DMS79 treated with DMSO at 0.1 percent for 48 hours (cell line): ENCODE measurements at regions not wholly inside any gene's neighbourhood (a gene's known extent, or its start where the extent isn't known, plus 50 kb on each side); places are given as distances from the start of the nearest gene placed in this dataset.
"Not testable (repeated sequence)": the region's sequence is repeated elsewhere in the genome, so short reads cannot be mapped to it uniquely, and the experiment has no call there.

Experiments used
- DNase-seq: peaks from one replicate; lab custom pipeline; 2025; lab: John Stamatoyannopoulos, UW

DNA sequence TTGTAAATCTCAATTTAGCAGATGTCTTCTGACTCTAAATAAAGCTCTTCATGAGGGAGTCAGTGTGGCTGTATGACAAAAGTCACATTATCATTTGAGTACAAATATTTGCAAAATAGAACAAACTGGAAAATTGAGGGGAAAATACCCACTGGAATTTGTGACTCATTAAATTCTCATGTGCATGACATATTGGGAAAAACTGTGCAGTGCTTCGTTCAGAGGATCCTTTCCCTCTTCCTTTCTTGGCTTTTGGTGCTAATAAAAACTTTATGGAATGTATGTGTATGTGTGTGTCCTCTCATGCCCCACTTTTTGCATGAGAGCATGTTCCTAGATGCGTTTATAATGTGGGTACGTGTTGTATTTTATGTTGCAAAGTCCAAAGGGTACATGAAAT is 267.8 kb downstream of the KTN1 start:
- DNase-seq = no peak

DNA sequence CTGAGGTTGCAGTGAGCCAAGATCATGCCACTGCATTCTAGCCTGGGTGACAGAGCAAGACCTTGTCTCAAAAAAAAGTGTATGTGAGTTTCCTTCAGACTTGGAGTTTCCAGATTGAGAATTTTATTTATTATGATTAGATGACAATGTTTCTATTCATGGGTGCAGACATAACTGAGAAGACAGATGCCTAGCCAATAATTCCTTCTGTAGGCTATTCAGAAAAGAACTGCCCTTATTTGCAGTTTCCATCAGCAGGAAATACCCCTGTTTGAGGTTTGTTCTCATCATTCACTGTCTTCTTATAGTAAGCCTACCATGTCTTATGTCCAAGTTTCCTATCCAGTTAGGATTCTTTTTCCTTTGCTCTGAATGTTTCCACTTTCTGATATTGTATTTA is 269.0 kb downstream of the KTN1 start:
- DNase-seq = no peak

DNA sequence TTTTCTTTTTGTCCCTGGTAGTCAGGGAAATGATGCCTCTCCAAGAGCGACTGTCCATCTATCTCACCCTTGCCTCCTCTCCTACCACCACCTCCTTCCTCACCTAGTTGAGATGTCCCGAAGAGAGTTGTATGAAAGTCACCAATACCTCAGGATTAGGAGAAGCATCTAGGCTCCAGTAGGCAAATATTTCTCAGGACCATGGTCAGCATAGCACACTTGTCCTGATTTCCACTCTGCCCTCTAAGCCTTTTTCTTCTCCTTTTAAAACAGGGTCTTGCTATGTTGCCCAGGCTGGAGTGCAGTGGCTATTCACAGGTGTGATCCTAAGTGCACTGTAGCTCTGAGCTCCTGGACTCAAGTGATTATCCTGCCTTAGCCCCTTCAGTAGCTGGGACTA is 268.4 kb upstream of the PELI2 start:
- no peak for DNase-seq

DNA sequence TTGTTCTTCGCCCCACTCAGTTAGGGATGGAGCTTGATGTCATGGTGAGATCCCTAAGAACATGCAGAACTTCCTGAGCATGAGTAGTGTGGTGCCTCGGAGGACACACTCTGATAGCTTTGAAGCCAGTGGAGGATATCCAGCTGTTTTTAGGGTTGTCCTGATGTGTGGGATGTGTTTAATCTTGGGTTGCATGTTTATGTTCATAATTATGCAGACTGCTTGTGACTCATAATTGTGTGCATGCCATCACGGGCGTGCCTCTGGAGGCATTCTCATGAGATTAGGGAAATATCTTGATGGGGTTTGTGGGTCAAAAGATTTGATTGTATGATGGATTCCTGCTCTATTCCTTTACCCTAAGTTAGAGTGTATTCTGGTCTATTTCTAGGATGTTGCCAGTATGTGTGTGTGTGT is 267.4 kb upstream of the PELI2 start:
- no peak for DNase-seq

DNA sequence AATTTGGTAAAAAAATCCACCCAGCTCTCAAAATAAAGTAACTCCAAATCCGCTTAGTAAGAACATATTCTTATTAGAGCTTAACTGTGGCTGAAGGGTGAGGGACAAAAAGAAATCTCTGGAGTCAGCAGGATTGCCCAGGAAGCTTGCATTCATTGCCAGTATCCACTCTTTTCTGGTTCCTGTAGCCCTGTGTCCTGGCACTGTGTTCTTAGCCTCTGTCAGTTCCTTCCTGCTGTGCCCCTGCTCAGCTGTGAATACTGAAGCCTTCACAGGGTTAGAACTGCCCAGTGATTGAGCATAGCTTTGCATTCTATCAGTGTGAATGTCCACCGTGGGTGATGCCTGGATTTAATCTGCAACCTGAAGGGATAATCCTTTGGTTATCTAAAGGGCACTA is 266.9 kb upstream of the PELI2 start:
- no peak for DNase-seq

DNA sequence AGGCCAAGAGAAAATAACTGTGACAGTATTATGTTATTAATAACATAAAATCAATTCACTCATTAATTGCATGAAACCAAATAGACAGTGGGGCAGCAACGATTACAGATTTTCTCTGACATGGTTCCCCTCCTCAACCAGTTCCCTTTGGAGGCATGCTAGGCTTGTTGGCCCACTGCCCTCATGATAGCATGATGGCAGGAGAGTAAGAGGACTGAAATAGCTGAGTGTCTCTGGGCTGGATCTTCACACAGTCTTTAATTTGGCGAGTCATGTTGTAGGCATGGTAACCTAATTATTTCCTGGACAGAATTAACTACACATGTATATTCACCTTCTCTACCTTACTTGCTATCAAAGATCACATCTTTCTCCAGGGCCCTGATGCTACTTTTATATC is 266.2 kb upstream of the PELI2 start:
- DNase-seq = no peak

DNA sequence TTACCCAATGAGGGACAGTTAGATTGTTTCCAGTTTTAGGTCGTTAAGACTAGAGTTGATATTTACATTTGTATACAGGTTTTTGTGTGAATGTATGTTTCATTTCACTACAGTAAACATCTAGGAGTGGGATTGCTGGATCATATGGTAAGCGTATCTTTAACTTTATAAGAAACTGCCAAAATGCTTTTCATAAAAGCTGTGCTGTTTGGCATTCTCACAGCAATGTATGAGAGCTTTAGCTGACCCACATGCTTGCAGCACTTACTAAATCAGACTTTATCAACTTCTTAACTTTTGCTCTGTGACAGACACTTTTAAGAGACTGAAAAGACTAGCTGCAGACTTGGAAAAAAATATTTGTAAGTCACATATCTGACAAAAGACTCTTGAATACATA is 262.5 kb upstream of the PELI2 start:
- DNase-seq = no peak

DNA sequence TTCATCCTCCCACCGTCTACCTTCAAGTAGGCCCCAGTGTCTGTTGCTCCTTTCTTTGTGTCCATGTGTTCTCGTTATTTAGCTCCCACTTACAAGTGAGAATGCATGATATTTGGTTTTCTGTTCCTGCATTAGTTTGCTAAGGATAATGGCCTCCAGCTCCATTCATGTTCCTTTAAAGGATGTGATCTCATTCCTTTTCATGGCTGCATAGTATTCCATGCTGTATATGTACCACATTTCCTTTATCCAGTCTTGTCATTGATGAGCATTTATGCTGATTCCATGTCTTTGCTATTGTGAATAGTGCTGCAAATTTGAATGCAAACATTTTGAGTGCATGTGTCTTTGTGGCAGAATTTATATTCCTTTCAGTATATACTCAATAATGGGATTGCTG is 259.6 kb upstream of the PELI2 start:
- no peak for DNase-seq

DNA sequence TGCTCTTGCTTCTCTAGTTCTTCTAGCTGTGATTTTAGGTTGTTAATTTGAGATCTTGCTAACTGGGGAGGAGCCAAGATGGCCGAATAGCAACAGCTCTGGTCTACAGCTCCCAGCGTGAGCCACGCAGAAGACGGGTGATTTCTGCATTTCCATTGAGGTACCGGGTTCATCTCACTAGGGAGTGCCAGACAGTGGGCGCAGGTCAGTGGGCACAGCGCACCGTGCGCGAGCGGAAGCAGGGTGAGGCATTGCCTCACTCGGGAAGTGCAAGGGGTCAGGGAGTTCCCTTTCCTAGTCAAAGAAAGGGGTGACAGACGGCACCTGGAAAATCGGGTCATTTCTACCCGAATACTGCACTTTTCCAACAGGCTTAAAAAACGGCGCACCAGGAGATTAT is 256.6 kb upstream of the PELI2 start:
- DNase-seq = not testable (repeated sequence)

DNA sequence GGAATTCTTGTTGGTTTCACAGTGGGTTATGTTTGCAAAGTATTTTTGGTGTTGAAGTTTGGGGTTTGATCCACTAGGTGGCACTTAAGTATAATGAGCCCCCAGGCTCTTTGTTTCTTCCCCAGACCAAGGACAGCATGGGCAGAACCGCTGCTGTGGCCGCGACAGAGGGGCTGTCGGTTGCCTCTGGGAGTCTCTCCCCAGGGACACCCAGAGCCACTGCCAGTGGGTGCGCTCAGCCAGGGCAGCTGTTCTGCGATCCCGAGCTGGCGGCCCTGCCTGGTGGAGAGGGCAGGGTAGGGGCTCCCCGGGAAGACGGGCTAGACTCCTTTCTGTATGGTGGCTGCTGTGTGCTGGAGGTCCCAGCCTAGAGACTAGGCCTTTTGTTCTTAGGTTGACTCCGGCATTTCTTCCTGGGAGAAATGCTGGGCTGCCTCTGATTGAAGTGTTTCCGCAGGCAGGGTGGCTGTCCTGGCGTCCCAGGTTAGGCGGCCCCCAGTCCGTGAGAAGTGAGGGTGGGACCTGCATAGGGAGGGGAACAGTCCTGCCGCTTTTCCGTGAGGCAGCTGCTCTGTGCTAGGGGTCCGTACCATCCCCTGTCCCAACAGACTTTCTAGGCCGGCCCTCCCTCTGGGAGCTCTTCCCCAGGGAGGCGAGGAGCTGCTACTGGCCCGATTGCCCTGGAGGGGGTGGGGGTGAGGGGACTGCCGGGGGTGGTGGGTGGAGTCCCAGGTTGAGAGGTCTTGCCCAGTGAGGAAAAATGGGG is 253.1 kb upstream of the PELI2 start:
- no peak for DNase-seq

DNA sequence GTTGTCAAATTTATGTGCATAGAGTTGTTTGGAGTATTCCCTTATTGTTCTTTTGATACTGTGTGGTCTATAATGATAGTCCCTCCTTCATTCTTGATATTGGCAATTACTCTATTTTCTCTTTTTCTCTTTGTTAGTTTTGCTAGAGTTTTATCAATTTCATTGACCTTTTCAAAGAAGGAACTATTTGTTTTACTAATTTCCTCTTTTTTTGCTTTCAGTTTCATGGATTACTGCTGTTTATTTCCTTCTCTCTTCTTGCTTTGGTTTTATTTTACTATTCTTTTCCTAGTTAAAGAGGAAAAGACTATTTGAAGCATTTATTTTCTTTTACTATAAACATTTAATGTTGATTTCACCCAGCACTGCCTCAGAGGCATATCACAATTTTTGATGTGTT is 250.9 kb upstream of the PELI2 start:
- DNase-seq = no peak

DNA sequence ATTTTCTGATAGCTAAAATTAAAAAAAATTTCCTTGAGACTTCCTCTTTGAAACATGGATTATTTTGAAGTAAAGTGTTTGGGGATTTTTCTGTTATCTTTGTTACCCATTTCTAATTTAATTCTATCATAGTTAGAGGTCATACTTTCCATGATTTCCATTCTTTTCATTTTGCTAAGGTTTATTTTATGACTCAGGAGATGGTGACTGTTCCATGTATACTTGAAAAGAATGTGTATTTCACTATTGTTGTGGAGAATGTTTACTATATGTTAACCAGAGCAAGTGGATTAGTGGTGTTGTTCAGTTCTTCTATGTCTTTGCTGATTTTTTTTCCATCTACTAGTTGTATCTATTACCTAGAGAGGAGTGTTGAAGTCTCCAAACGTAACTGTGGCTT is 250.5 kb upstream of the PELI2 start:
- DNase-seq = no peak

DNA sequence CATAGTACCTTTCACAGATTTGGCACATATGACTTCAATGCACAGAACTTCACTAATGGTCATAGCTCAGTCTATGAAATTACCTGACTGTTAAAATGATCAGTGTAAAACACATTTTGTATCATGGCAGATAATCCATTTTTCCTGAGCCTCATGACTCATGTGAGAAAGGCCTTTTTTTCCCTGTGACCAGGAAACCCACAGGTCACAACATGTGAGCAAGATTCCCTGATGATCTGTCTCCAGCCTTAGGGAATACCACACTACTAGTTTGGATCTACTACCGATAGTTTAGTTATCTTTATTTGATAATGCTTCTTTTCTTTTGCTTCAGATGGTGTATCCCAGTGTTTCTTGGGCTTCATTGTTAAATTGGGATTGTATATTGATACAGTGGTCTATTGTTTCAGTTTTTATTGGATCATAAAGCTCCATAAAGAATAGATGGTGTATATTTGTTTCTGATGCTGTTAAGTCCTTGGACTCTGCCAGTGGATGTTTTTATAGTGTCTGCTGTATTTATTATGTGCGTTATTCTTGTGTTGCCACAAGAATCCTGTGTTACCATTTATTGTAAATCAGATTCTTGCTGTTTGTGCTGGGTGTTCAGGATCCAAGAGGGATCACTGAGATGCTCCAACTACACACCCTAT is 248.7 kb upstream of the PELI2 start:
- DNase-seq = no peak

DNA sequence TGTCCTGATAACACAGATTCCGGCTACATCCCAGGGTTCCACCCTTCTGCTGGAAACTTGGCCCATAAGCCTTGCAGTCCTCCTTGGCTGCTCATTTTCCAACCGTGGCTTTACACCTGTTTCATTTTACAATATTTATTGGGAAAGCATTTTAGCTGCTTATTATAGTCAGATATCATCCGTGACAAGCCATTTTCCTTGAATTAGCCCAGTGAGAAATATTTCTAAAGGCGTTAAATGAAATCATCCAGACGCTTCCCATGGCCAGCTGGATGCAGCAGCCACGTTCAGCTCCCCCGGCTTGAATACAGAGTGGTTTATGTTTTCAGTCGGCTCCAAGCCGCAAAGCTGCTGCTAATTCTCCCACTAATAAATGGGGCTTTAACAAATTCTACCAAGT is 245.0 kb upstream of the PELI2 start:
- peak; percentile 76 for DNase-seq

DNA sequence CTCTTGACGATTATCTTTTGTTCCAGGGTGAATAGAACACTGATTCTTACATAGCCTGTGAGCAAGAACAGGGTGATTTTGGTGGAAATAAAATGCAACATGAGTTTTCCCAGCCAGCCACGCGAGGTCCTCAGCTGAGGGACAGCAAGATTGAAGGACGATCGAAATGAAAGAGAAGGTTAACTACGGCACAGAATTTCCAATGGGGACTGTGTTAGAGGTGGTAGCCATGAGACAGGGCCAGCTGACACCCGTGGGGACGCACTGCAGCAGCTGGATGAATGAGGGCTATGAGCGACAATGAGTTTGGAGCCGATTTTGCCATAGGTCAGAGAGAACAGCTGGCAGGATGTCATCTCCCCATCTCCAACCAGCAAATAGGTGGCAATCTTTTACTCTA is 243.4 kb upstream of the PELI2 start:
- no peak for DNase-seq

DNA sequence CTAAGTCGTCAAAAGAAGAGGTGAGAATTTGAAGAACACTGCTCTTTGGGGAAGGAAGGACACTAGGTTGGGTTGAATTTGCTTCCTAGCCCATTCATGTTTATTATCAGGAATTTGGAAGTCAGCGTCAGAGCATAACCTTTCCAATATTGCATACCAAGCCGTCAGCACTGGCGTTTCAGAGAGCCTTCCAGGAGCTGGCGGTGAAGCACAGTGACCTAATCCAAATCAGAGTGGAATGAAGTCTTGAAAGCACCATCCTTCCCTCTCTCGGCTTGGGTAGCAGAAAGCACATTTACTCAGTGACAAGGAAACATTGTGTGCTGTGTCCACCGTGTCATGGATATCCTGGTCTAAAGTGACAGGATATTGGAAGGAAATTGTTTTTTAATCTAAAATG is 240.3 kb upstream of the PELI2 start:
- DNase-seq = no peak

DNA sequence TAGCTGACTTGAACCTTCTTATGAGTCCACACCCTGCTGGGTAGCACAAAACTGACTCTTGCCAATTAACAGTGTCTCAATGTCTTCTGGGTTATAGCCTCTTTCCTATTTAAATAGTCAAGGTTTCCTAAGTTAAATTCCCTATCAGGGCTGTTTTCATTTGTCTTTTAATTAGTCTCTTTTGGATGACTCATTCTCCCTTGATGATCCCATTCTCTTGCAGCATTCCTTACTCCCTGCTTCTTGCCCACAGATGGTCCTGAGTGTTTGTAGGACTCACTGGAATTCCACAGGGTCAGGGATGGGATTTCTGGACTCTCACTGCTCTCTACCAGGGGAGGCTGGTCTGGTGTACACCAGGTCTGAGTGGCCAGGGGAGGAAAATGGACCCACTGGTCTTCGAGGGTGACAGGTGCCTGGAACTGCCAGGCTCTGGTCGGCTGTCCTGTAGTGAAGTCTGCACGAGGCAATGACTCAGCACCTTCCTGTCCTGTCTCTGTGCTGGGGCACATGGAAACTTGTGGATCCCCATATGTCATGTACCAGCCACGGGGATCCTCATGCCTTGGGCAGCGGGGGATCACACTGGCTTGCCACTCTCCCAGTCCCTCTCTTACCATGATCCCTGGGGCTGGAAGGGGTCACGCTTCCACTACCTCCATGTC is 236.5 kb upstream of the PELI2 start:
- no peak for DNase-seq

DNA sequence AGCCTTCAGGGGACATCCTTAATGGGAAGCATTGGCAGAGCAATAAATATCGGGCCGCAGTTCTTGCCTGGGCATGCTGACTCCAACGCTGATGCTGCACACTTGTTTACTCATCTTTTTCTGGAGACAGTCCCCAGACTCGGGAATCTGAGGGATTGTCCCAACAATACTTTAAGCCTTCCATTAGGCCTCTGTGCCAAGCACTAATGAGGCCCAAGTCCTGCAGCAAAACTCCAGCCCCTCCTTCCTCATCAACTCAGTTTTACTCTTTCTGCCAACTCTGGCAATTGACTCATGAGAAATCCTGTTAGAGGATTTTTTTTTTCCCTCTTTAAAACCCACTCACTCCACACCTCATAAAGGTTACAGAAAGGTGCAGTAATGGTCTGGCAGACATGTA is 233.4 kb upstream of the PELI2 start:
- peak; percentile 98 for DNase-seq

DNA sequence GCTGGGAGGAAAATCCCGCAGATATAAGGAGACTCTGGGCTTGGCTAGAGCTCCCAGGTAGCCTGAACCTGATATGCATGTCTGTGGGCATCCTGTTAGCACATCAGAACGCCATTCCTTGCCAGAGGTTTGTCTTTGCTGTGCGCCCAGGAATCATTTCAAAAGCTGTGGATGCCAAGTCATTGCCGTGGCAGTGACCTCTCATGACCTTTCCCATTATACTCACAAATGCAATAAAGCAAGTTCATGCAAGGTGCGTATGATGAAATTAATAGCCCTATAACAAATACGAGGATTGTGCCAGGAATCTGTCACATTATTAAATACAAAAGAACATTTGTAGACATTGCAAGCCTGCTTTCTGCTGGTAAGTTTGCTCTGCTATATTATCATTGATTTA is 229.1 kb upstream of the PELI2 start:
- DNase-seq = peak; percentile 97

DNA sequence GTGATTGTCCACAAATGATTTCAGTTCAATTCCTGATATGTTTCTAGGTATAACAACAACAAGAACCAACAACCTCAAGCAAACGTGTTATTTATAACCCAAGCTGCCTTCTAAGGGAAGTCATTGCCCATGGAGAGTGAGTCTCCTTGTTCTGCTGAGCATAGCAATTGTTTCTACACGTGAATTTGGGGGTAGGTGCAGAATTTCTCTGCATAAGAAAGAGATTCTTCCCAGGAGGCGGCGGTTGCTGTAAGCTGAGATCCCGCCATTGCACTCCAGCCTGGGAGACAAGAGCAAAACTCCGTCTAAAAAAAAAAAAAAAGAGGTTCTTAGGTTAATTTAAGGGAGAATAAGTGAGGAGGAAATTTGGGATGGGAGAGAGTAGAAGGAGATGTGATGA is 226.5 kb upstream of the PELI2 start:
- DNase-seq = no peak

DNA sequence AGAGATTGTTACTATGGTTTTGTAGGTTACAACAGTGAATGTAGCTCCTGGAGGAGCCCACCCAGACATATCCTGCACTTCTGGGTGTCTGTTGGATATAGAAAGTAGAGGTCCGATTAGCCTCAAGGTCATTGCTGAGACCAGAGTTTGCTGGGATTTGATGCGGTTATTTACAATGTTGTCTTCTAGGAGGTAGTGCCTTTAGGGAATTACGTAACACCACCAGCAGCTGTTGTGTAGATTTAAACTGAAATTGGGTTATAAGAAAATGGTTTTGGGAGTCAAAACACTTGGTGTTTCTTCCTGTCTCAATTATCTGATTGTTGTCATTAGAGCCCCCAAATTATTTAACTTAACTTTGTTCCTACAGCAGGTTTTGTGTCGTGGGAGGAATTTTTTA is 225.3 kb upstream of the PELI2 start:
- DNase-seq = no peak

DNA sequence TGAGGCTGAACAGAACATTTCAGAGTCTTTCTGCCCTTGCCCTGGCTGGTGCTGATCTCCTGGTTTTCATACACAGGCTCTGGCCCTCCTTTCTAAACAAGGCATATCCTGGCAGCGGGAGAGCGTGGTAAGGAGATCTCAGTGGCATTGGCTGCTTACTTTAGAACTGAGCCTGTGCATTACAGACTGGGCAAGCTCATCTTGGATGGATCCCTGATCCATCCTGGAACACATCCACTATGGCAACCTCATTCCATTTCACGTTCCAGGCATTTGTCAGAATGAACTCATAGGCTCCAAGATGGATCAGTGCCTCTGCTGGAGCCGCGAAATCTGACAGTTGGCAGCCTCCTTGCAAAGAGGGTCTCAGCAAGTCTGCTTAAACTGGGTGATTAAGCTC is 224.5 kb upstream of the PELI2 start:
- no peak for DNase-seq

DNA sequence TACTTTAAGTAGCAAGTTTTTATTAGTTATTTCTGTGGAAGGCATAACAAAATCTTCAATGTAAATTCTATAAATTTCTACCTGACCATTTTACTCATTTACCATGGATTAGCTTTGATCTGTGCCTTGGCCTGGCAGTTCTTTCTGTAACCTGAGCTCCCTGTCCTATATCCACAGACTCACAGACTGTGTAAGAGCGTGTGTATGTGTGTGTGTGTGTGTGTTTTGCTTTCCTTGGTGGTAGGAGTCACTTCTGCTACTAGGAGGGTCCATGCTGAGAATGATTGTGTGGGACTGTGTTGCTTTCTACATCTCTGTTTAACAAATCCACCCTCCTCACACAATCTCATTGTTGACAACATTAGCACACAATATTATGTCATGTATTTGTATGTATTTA is 221.2 kb upstream of the PELI2 start:
- no peak for DNase-seq

DNA sequence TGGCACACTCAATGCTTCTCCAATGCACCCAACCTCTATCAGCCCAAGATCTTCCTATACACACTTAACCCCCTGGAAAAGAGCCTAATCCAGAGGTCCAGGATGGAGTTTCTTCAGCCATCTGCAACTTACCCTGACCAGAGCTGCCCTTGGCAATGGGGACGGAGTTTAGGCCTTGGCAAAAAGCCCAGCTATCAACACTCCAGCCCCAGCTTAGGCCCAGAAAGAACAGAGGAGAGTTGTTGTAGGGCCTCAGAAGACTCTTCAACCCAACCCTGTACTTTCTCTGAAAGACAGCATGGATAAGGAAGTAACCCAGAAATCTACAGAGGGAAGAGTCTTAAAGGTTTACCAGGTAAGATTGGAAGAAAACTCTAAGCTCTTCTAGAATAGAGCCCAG is 219.3 kb upstream of the PELI2 start:
- DNase-seq = no peak
